Ovary (tissue), 7 donors: ENCODE measurements at regions not wholly inside any gene's neighbourhood (a gene's known extent, or its start where the extent isn't known, plus 50 kb on each side); places are given as distances from the start of the nearest gene placed in this dataset.

Source experiments
- DNase-seq, 5 donors: peaks; one replicate each; pipeline ENCODE4 v3.0.0-alpha.2; 2019 to 2020
- H3K27ac ChIP-seq, 2 donors: fragments of 200-600 bp; one replicate each; pipeline versions ENCODE4 v1.5.1 to v1.8.0; 2019 to 2022
- H3K27me3 ChIP-seq: fragments of 200-600 bp; one replicate; pipeline ENCODE4 v1.8.0; 2022
- H3K36me3 ChIP-seq: fragments of 200-600 bp; sonication (generic); one replicate; pipeline ENCODE4 v1.5.1; 2019
- H3K4me1 ChIP-seq: one replicate; pipeline ENCODE4 v1.8.1; 2013; ENCODE audit warnings: mild to moderate bottlenecking, moderate library complexity; ENCODE audit not compliant: insufficient read depth
- H3K4me3 ChIP-seq: fragments of 200-600 bp; sonication (generic); one replicate; pipeline ENCODE4 v1.5.1; 2017
- H3K9me3 ChIP-seq, 2 donors: fragments of 200-600 bp in 1 of 2; sonication (generic) in 1 of 2; one replicate each; pipeline versions ENCODE4 v1.5.1 to v1.8.1; 2013 to 2019; ENCODE audit warnings: mild to moderate bottlenecking in 1 of 2, moderate library complexity in 1 of 2
- EP300 ChIP-seq: sonication (generic); formaldehyde crosslinking; IDR thresholded peaks from one replicate; pipeline ENCODE4 v1.6.1; 2017; ENCODE audit warnings: antibody characterized with exemption
- POLR2A ChIP-seq: fragments of 450-650 bp; IDR thresholded peaks from one replicate; pipeline ENCODE4 v1.6.1; 2017; ENCODE audit warnings: antibody characterized with exemption, mild to moderate bottlenecking, moderate library complexity
- WGBS, 3 donors: extraction: QIAGEN DNeasy Blood & Tissue Kit in 1 of 3; methylation state at CpG; one replicate each; pipeline versions ENCODE4 v1.1.5 to v1.1.7; 2013 to 2017; 5-methylcytosine and 5-hydroxymethylcytosine counted together
- intact Hi-C, 4 donors: fragments of 100-400 bp; cut with DNase I; formaldehyde crosslinking; loops; one replicate each; pipeline versions ENCODE4 v1.11.0 to v1.15.1; 2022 to 2023
- TF ChIP-seq, protein P1 (sequence below), 3 donors: fragments of 450-650 bp in 2 of 3; fragments of 200-600 bp in 1 of 3; IDR thresholded peaks; one replicate each; pipeline versions ENCODE4 v1.5.1 to v1.8.0; 2016 to 2022; ENCODE audit warnings: antibody characterized with exemption in 3 of 3, mild to moderate bottlenecking in 1 of 3
- donor health status: DM: no; HTN: no; CAD: no; lungs with moderate emphysema.
- donor health status: DM: no; HTN: no; CAD: no.
- donor health status: Bipolar disorder and iron deficiency.
- donor health status: DM: no; HTN: no; CAD: no.
- donor health status: DM: yes; HTN: yes; CAD: no.

DNA sequence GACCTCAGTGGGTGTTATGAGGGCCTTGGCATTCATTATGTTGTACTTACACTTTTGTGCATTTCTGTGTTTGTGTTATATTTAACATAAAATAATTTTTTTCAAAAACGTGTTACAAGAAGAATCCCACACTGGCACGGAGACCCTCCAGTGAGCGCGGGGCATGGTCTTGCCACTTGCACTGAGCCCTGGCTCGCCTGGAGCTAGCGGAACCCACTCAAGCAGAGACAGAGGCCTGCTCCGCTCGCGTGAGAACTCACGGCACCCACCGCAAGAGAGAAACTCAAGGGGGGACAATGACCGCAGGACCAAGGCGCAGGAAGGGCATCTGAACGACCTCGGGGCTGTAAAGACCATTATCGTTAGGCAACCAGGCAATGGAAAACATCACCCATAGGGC lies 248.0 kb upstream of the SOX11 start:
- WGBS, 3 donors: 93 to 96% (median 95%) methylated on average over 16 of the region's 16 CpGs
- intact Hi-C loops: no loop called here
- no peak for DNase-seq
- TF ChIP-seq, protein P1, sequence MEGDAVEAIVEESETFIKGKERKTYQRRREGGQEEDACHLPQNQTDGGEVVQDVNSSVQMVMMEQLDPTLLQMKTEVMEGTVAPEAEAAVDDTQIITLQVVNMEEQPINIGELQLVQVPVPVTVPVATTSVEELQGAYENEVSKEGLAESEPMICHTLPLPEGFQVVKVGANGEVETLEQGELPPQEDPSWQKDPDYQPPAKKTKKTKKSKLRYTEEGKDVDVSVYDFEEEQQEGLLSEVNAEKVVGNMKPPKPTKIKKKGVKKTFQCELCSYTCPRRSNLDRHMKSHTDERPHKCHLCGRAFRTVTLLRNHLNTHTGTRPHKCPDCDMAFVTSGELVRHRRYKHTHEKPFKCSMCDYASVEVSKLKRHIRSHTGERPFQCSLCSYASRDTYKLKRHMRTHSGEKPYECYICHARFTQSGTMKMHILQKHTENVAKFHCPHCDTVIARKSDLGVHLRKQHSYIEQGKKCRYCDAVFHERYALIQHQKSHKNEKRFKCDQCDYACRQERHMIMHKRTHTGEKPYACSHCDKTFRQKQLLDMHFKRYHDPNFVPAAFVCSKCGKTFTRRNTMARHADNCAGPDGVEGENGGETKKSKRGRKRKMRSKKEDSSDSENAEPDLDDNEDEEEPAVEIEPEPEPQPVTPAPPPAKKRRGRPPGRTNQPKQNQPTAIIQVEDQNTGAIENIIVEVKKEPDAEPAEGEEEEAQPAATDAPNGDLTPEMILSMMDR (IDR thresholded peaks at IDR 0.05): no peak
- no peak for TF ChIP-seq EP300
- no peak for TF ChIP-seq POLR2A
- Histone ChIP-seq H3K27me3 (no peaks in the 10 kb centered on the region), H3K36me3 (no peaks in the 10 kb centered on the region), H3K27ac (no peak overlapping the region), H3K4me1 (no peaks in the 10 kb centered on the region), H3K9me3 (no peaks in the 10 kb centered on the region), H3K4me3 (no peak overlapping the region)

DNA sequence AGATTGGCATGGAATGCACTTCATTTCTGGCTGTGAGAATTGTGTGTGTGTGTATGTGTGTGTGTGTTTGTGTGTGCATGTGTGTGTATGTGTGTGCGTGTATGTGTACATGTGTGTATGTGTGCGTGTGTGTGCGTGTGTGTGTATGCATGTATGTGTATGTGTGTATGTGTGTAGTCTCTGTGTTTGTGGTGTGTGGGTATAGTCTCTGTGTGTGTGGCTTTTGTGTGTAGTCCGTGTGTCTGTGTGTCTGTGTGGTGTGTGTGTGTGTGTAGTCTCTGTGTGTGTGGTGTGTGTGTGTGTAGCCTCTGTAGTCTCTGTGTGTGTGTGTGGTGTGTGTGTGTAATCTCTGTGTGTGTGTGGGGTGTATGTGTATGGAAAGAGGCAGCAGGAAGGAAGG lies 247.3 kb upstream of the SOX11 start:
- intact Hi-C loops: no loop called here
- 90 to 93% (median 90%) methylated on average over 4 of the region's 4 CpGs for WGBS, 3 donors
- TF ChIP-seq, protein P1 (IDR thresholded peaks at IDR 0.05): no peak
- TF ChIP-seq POLR2A: no peak
- no peak for TF ChIP-seq EP300
- no peaks in the 10 kb centered on the region for H3K27me3 ChIP-seq
- DNase-seq: no peak
- H3K4me1 ChIP-seq: no peaks in the 10 kb centered on the region
- no peak overlapping the region for H3K4me3 ChIP-seq
- no peaks in the 10 kb centered on the region for H3K9me3 ChIP-seq
- H3K27ac ChIP-seq: no peak overlapping the region
- H3K36me3 ChIP-seq: no peaks in the 10 kb centered on the region

- no peaks in the 10 kb centered on the region for H3K36me3 ChIP-seq
- no peak overlapping the region for H3K4me3 ChIP-seq
- no peak overlapping the region for H3K27ac ChIP-seq
- TF ChIP-seq EP300 (no peak), POLR2A (no peak)
- TF ChIP-seq, protein P1 (IDR thresholded peaks at IDR 0.05): no peak
- no peaks in the 10 kb centered on the region for H3K27me3 ChIP-seq
- DNase-seq: no peak
- no peaks in the 10 kb centered on the region for H3K4me1 ChIP-seq
- intact Hi-C loops: no loop called here
- H3K9me3 ChIP-seq: no peaks in the 10 kb centered on the region
These were observed 242.3 kb upstream of the SOX11 start for GRCh38 chr2:5449867-5450266.

DNA sequence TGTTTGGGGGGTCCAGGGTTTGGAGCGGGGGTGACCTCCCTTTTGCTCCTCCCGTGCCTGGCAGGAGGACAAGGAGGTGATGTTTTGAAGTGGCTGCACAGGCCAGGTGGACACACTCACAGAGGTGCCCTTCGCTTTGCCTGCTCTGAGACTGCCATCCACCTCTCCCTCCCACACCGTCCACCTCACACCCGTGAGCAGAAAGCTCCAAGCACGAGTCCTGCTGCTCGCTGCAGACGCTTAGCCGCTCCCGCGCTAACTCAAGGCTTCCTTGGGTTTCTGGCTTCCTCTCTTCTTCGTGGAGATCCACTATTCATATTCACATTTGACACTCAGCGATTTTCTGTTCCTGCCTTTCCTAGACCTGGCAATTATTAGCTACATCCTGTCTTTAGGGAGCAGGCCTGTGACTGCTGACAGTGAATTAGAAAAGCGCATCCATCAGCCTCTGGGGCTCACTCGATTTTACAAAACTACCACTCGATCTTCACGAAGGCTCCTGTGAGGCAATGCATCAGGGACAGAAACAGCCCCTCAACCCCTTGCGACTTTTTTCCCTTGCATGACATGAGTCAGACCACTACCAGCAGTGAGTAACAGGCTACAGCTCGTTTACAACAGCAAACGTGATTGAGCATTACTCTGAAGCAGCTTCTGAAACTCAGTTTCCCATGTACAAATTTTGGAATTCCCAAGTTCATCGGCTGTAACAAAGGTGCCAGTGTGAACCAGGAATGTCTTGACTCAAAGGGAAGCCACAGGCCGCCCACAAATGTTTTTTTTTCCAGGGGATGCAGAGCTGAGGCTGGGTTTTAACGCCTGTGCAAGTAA lies 238.7 kb upstream of the SOX11 start:
- Histone ChIP-seq H3K4me3 (no peak overlapping the region), H3K4me1 (no peaks in the 10 kb centered on the region), H3K36me3 (no peaks in the 10 kb centered on the region), H3K27ac (no peak overlapping the region), H3K9me3 (no peaks in the 10 kb centered on the region), H3K27me3 (no peaks in the 10 kb centered on the region)
- TF ChIP-seq POLR2A (no peak), EP300 (no peak)
- TF ChIP-seq, protein P1 (IDR thresholded peaks at IDR 0.05): no peak
- 61 to 67% (median 62%) methylated on average over 23 of the region's 23 CpGs for WGBS, 3 donors
- DNase-seq: no peak
- intact Hi-C loops: no loop called here
